ENCODE measurements at regions not wholly inside any gene's neighbourhood (a gene's known extent, or its start where the extent isn't known, plus 50 kb on each side); places are given as distances from the start of the nearest gene placed in this dataset.

DNA sequence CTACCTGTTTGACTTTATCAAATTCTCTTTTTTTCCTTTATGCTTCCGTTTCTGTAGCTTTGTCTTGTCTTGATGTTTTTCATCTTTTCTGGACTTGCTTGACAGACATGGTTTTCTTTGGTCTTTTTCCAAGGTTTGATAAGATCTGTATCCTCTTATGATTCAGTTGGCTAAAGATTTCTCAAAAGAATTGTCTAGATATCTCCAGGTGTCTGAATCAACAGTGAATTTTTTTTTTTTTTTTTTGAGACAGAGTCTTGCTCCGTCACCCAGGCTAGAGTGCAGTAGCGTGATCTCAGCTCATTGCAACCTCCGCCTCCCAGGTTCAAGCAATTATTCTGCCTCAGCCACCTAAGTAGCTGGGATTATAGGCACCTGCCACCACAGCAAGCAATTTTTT is 357.8 kb upstream of the USP9Y start:
- TF ChIP-seq, protein P1, sequence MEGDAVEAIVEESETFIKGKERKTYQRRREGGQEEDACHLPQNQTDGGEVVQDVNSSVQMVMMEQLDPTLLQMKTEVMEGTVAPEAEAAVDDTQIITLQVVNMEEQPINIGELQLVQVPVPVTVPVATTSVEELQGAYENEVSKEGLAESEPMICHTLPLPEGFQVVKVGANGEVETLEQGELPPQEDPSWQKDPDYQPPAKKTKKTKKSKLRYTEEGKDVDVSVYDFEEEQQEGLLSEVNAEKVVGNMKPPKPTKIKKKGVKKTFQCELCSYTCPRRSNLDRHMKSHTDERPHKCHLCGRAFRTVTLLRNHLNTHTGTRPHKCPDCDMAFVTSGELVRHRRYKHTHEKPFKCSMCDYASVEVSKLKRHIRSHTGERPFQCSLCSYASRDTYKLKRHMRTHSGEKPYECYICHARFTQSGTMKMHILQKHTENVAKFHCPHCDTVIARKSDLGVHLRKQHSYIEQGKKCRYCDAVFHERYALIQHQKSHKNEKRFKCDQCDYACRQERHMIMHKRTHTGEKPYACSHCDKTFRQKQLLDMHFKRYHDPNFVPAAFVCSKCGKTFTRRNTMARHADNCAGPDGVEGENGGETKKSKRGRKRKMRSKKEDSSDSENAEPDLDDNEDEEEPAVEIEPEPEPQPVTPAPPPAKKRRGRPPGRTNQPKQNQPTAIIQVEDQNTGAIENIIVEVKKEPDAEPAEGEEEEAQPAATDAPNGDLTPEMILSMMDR (IDR thresholded peaks at IDR 0.05), result no peak
- TF ChIP-seq POLR2AphosphoS5 (IDR thresholded peaks at IDR 0.05), result no peak
- no peak for TF ChIP-seq POLR2A (IDR thresholded peaks at IDR 0.05)
